A549 (cell line): ENCODE measurements at regions not wholly inside any gene's neighbourhood (a gene's known extent, or its start where the extent isn't known, plus 50 kb on each side); places are given as distances from the start of the nearest gene placed in this dataset.
"Not testable (repeated sequence)": the region's sequence is repeated elsewhere in the genome, so short reads cannot be mapped to it uniquely, and the experiment has no call there.

Experiments used
- CEBPB ChIP-seq, 2 experiments: fragments of >200 bp in 1 of 2; sonication (Bioruptor Twin) in 1 of 2; formaldehyde crosslinking in 1 of 2; IDR thresholded peaks; 2 replicates each; pipeline ENCODE4 v1.6.1; 2012 to 2016
- EP300 ChIP-seq, 2 experiments: fragments of >200 bp; sonication (Bioruptor Twin); formaldehyde crosslinking; IDR thresholded peaks; 2 replicates in 1 of 2; 3 replicates in 1 of 2; pipeline ENCODE4 v1.6.1; 2016 to 2017
- JUN ChIP-seq, 2 experiments: fragments of >200 bp; sonication (Bioruptor Twin); formaldehyde crosslinking; IDR thresholded peaks; 2 replicates in 1 of 2; 3 replicates in 1 of 2; pipeline ENCODE4 v1.6.1; 2016 to 2017
- MYC ChIP-seq: IDR thresholded peaks from 2 replicates; pipeline ENCODE4 v1.6.1; 2012; ENCODE audit warnings: mild to moderate bottlenecking, inconsistent platforms, low read length, improper control_type of control experiment, borderline replicate concordance
- RAD21 ChIP-seq, 2 experiments: fragments of >200 bp in 1 of 2; sonication (Bioruptor Twin) in 1 of 2; formaldehyde crosslinking in 1 of 2; IDR thresholded peaks in 1 of 2; conservative IDR thresholded peaks in 1 of 2; 2 replicates in 1 of 2; 3 replicates in 1 of 2; pipeline ENCODE4 v1.6.1; 2012 to 2018; ENCODE audit warnings: inconsistent platforms in 1 of 2
- SMC3 ChIP-seq: fragments of >200 bp; sonication (Bioruptor Twin); formaldehyde crosslinking; IDR thresholded peaks from 3 replicates; pipeline ENCODE4 v1.6.1; 2018; ENCODE audit warnings: inconsistent platforms
- TF ChIP-seq, protein P1 (sequence below): fragments of >200 bp; sonication (Bioruptor Twin); formaldehyde crosslinking; IDR thresholded peaks from 3 replicates; pipeline ENCODE4 v1.5.1; 2016
- TF ChIP-seq, protein P2 (sequence below): fragments of >200 bp; sonication (Bioruptor Twin); formaldehyde crosslinking; IDR thresholded peaks from 3 replicates; pipeline ENCODE4 v1.6.1; 2016

DNA sequence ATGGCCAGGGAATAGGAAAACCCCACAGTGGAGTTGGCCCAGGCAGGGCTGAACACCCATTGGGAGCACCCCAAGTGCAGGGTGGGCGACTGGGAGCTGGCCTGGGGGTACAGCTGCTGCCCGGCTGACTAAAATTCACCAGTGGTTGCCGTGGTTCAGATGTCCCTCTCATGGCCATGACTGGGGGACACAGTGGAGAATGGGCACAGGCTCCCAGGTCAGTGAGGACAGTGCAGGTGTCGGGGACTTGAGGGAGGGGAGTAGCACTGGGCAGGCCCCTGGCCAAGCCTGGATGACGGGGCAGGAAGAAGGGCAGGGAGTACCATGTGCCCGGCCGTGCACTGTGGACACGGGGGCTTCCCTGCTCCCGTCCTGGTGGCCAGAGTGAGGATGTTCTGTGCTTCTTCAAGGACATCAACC is 66.7 kb upstream of the TUBA3E start:
- TF ChIP-seq, protein P1, sequence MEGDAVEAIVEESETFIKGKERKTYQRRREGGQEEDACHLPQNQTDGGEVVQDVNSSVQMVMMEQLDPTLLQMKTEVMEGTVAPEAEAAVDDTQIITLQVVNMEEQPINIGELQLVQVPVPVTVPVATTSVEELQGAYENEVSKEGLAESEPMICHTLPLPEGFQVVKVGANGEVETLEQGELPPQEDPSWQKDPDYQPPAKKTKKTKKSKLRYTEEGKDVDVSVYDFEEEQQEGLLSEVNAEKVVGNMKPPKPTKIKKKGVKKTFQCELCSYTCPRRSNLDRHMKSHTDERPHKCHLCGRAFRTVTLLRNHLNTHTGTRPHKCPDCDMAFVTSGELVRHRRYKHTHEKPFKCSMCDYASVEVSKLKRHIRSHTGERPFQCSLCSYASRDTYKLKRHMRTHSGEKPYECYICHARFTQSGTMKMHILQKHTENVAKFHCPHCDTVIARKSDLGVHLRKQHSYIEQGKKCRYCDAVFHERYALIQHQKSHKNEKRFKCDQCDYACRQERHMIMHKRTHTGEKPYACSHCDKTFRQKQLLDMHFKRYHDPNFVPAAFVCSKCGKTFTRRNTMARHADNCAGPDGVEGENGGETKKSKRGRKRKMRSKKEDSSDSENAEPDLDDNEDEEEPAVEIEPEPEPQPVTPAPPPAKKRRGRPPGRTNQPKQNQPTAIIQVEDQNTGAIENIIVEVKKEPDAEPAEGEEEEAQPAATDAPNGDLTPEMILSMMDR, result not testable (repeated sequence)
- not testable (repeated sequence) for TF ChIP-seq JUN (IDR thresholded peaks at IDR 0.05); CEBPB (IDR thresholded peaks at IDR 0.05); MYC; EP300 (IDR thresholded peaks at IDR 0.05); RAD21 (conservative IDR thresholded peaks at IDR 0.05 in 1 of 2, IDR thresholded peaks at IDR 0.05 in 1 of 2); SMC3
- TF ChIP-seq, protein P2, sequence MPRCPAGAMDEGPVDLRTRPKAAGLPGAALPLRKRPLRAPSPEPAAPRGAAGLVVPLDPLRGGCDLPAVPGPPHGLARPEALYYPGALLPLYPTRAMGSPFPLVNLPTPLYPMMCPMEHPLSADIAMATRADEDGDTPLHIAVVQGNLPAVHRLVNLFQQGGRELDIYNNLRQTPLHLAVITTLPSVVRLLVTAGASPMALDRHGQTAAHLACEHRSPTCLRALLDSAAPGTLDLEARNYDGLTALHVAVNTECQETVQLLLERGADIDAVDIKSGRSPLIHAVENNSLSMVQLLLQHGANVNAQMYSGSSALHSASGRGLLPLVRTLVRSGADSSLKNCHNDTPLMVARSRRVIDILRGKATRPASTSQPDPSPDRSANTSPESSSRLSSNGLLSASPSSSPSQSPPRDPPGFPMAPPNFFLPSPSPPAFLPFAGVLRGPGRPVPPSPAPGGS, result not testable (repeated sequence)
